SK-N-SH treated with all-trans-retinoic acid at 6 μM for 48 hours (cell line): ENCODE measurements at regions not wholly inside any gene's neighbourhood (a gene's known extent, or its start where the extent isn't known, plus 50 kb on each side); places are given as distances from the start of the nearest gene placed in this dataset.

Experiments used
- ATAC-seq: fragments of 200-7000 bp; cut with Tn5 transposase; 3 replicates; pipeline ENCODE4 v1.9.1; 2020; ENCODE audit warnings: mild to moderate bottlenecking, moderate library complexity
- ARNTL ChIP-seq: fragments of 450-650 bp; formaldehyde crosslinking; IDR thresholded peaks from 2 replicates; pipeline ENCODE4 v1.5.0; 2020; ENCODE audit warnings: low read depth, mild to moderate bottlenecking, moderate library complexity, borderline replicate concordance
- BACH2 ChIP-seq: fragments of 250-450 bp; sonication (Bioruptor Pico); IDR thresholded peaks from 2 replicates; pipeline ENCODE4 v1.9.0; 2021; ENCODE audit warnings: mild to moderate bottlenecking, borderline replicate concordance
- CSDC2 ChIP-seq: fragments of 250-450 bp; sonication (Bioruptor Pico); IDR thresholded peaks from 2 replicates; pipeline ENCODE4 v1.5.0; 2020; ENCODE audit warnings: mild to moderate bottlenecking, moderate library complexity
- ESRRG ChIP-seq: fragments of 250-450 bp; sonication (Bioruptor Pico); IDR thresholded peaks from 2 replicates; pipeline ENCODE4 v1.6.1; 2021; ENCODE audit warnings: mild to moderate bottlenecking
- ISL1 ChIP-seq: fragments of 250-450 bp; sonication (Bioruptor Pico); IDR thresholded peaks from 2 replicates; pipeline ENCODE4 v2.1.2; 2022; ENCODE audit warnings: mild to moderate bottlenecking, moderate library complexity
- OSR1 ChIP-seq: fragments of 250-450 bp; sonication (Bioruptor Pico); IDR thresholded peaks from 2 replicates; pipeline ENCODE4 v1.8.0; 2022; ENCODE audit warnings: moderate library complexity, mild to moderate bottlenecking, inconsistent platforms
- RARB ChIP-seq: fragments of 250-450 bp; sonication (Bioruptor Pico); IDR thresholded peaks from 2 replicates; pipeline ENCODE4 v1.8.0; 2021; ENCODE audit warnings: mild to moderate bottlenecking, moderate library complexity
- TCF4 ChIP-seq: fragments of 250-450 bp; sonication (Bioruptor Pico); IDR thresholded peaks from 2 replicates; pipeline ENCODE4 v1.8.0; 2021; ENCODE audit warnings: mild to moderate bottlenecking, moderate library complexity, borderline replicate concordance
- TOX ChIP-seq: fragments of 250-450 bp; sonication (Bioruptor Pico); IDR thresholded peaks from 2 replicates; pipeline ENCODE4 v1.8.0; 2021; ENCODE audit warnings: mild to moderate bottlenecking, moderate library complexity, borderline replicate concordance
- ZC3H10 ChIP-seq: fragments of 250-450 bp; sonication (Bioruptor Pico); IDR thresholded peaks from 2 replicates; pipeline ENCODE4 v1.5.1; 2021; ENCODE audit warnings: mild to moderate bottlenecking, moderate library complexity
- ZFP3 ChIP-seq: fragments of 250-450 bp; sonication (Bioruptor Pico); IDR thresholded peaks from 2 replicates; pipeline ENCODE4 v1.5.0; 2020; ENCODE audit warnings: mild to moderate bottlenecking, moderate library complexity
- ZFP30 ChIP-seq: fragments of 450-650 bp; formaldehyde crosslinking; IDR thresholded peaks from 2 replicates; pipeline ENCODE4 v1.5.0; 2022; ENCODE audit warnings: mild to moderate bottlenecking, moderate library complexity
- ZNF565 ChIP-seq: fragments of 450-650 bp; formaldehyde crosslinking; conservative IDR thresholded peaks from 2 replicates; pipeline ENCODE4 v1.5.0; 2020; ENCODE audit warnings: low read depth, mild to moderate bottlenecking, moderate library complexity
- ZNF70 ChIP-seq: fragments of 450-650 bp; formaldehyde crosslinking; IDR thresholded peaks from 2 replicates; pipeline ENCODE4 v1.5.0; 2020; ENCODE audit warnings: mild to moderate bottlenecking, moderate library complexity
- ZNF8 ChIP-seq: fragments of 450-650 bp; formaldehyde crosslinking; IDR thresholded peaks from 2 replicates; pipeline ENCODE4 v1.5.0; 2020; ENCODE audit warnings: mild to moderate bottlenecking, moderate library complexity
- TF ChIP-seq, protein P1 (sequence below): fragments of 250-450 bp; sonication (Bioruptor Pico); IDR thresholded peaks from 2 replicates; pipeline ENCODE4 v1.8.0; 2020; ENCODE audit warnings: mild to moderate bottlenecking, moderate library complexity, borderline replicate concordance
- TF ChIP-seq, protein P2 (sequence below): fragments of 250-450 bp; sonication (Bioruptor Pico); IDR thresholded peaks from 2 replicates; pipeline ENCODE4 v1.5.0; 2020; ENCODE audit warnings: mild to moderate bottlenecking, moderate library complexity
- TF ChIP-seq, protein P3 (sequence below): fragments of 250-450 bp; sonication (Bioruptor Pico); IDR thresholded peaks from 2 replicates; pipeline ENCODE4 v1.8.0; 2021; ENCODE audit warnings: low read depth, mild to moderate bottlenecking, moderate library complexity, borderline replicate concordance
- TF ChIP-seq, protein P4 (sequence below): fragments of 250-450 bp; sonication (Bioruptor Pico); IDR thresholded peaks from 2 replicates; pipeline ENCODE4 v1.5.1; 2021; ENCODE audit warnings: mild to moderate bottlenecking, moderate library complexity

DNA sequence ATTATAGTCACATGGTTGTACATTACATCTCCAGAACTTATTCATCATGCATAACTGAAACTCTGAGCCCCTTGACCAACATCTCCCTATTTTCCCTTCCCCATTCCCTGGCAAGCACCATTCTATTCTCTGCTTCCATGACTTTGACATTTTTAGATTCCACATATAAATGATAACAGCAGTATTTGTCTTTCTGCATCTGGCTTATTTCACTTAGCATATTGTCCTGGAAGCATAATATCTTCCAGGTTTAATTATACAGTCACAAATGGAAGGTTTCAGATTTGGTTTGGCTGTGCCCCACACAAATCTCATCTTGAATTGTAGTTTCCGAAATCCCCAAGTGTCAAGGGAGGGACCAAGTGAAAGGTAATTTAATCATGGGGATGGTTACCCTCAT is 626.9 kb upstream of the PKDCC start:
- TF ChIP-seq TCF4 (CRISPR knock-in tag) (0 out of 2 replicates have a peak, but pooled peaks have one; percentile 47), CSDC2 (CRISPR knock-in tag) (no peak), ISL1 (CRISPR knock-in tag) (0 out of 2 replicates have a peak, but pooled peaks have one; percentile 23)
- TF ChIP-seq, protein P1, sequence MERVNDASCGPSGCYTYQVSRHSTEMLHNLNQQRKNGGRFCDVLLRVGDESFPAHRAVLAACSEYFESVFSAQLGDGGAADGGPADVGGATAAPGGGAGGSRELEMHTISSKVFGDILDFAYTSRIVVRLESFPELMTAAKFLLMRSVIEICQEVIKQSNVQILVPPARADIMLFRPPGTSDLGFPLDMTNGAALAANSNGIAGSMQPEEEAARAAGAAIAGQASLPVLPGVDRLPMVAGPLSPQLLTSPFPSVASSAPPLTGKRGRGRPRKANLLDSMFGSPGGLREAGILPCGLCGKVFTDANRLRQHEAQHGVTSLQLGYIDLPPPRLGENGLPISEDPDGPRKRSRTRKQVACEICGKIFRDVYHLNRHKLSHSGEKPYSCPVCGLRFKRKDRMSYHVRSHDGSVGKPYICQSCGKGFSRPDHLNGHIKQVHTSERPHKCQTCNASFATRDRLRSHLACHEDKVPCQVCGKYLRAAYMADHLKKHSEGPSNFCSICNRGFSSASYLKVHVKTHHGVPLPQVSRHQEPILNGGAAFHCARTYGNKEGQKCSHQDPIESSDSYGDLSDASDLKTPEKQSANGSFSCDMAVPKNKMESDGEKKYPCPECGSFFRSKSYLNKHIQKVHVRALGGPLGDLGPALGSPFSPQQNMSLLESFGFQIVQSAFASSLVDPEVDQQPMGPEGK (CRISPR knock-in tag), result no peak
- ATAC-seq, result no peak

DNA sequence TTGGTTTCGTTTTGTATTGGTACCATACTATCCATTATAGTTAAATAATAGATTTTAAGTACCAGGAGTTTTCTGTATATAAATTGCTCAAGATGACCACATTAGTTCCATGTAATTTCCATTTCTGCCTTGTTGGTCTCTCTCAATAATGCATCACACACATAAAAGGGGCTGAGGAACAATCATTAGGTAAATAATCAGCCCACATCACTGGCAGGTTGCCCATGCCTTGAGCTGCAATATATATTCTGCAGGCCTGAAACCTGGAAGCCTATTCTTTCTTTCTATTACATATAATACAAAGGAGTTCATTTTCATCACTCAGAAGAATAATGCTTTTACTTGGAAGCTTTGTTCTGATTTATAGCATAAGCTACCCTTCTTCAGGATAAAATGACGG is 616.1 kb upstream of the PKDCC start:
- ATAC-seq, result no peak
- TF ChIP-seq, protein P2, sequence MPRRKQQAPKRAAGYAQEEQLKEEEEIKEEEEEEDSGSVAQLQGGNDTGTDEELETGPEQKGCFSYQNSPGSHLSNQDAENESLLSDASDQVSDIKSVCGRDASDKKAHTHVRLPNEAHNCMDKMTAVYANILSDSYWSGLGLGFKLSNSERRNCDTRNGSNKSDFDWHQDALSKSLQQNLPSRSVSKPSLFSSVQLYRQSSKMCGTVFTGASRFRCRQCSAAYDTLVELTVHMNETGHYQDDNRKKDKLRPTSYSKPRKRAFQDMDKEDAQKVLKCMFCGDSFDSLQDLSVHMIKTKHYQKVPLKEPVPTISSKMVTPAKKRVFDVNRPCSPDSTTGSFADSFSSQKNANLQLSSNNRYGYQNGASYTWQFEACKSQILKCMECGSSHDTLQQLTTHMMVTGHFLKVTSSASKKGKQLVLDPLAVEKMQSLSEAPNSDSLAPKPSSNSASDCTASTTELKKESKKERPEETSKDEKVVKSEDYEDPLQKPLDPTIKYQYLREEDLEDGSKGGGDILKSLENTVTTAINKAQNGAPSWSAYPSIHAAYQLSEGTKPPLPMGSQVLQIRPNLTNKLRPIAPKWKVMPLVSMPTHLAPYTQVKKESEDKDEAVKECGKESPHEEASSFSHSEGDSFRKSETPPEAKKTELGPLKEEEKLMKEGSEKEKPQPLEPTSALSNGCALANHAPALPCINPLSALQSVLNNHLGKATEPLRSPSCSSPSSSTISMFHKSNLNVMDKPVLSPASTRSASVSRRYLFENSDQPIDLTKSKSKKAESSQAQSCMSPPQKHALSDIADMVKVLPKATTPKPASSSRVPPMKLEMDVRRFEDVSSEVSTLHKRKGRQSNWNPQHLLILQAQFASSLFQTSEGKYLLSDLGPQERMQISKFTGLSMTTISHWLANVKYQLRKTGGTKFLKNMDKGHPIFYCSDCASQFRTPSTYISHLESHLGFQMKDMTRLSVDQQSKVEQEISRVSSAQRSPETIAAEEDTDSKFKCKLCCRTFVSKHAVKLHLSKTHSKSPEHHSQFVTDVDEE, result no peak
- TF ChIP-seq ZNF70 (CRISPR knock-in tag), result no peak
- TF ChIP-seq, protein P3, sequence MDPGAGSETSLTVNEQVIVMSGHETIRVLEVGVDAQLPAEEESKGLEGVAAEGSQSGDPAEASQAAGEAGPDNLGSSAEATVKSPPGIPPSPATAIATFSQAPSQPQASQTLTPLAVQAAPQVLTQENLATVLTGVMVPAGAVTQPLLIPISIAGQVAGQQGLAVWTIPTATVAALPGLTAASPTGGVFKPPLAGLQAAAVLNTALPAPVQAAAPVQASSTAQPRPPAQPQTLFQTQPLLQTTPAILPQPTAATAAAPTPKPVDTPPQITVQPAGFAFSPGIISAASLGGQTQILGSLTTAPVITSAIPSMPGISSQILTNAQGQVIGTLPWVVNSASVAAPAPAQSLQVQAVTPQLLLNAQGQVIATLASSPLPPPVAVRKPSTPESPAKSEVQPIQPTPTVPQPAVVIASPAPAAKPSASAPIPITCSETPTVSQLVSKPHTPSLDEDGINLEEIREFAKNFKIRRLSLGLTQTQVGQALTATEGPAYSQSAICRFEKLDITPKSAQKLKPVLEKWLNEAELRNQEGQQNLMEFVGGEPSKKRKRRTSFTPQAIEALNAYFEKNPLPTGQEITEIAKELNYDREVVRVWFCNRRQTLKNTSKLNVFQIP (CRISPR knock-in tag), result no peak
- TF ChIP-seq ESRRG (CRISPR knock-in tag), result no peak
- no peak for TF ChIP-seq ZFP3 (CRISPR knock-in tag)
- TF ChIP-seq TCF4 (CRISPR knock-in tag), result no peak
- TF ChIP-seq BACH2 (CRISPR knock-in tag), result no peak
- TF ChIP-seq ARNTL (CRISPR knock-in tag), result no peak
- TF ChIP-seq, all 23 proteins: peak for 0

DNA sequence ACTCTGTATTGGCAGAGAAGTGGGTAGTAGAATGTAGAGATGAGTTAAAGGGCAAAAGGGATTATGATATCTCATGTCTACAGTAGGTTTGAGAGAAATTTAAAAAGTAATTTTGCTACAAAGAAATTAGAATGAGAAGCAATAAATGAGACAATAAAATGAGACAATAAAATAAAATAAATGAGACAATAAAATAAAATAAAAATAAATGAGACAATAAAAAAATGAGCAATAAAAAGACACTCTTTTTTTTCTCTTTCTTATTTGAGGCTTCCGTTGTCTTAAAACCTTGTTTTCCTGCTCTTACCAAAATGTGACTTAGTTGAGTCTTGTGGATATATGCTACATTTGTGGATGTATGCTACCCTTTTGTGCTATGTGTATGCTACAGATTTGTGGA is 615.4 kb upstream of the PKDCC start:
- no peak for ATAC-seq
- TF ChIP-seq ZNF70 (CRISPR knock-in tag), result no peak
- no peak for TF ChIP-seq CSDC2 (CRISPR knock-in tag)
- TF ChIP-seq, protein P1 (CRISPR knock-in tag), result no peak
- no peak for TF ChIP-seq OSR1
- TF ChIP-seq ZC3H10 (CRISPR knock-in tag), result no peak
- TF ChIP-seq, protein P3 (CRISPR knock-in tag), result no peak
- TF ChIP-seq ZFP30 (CRISPR knock-in tag), result no peak
- TF ChIP-seq TOX (CRISPR knock-in tag), result no peak
- TF ChIP-seq, protein P2, result no peak
- TF ChIP-seq ISL1 (CRISPR knock-in tag), result no peak
- TF ChIP-seq, protein P4, sequence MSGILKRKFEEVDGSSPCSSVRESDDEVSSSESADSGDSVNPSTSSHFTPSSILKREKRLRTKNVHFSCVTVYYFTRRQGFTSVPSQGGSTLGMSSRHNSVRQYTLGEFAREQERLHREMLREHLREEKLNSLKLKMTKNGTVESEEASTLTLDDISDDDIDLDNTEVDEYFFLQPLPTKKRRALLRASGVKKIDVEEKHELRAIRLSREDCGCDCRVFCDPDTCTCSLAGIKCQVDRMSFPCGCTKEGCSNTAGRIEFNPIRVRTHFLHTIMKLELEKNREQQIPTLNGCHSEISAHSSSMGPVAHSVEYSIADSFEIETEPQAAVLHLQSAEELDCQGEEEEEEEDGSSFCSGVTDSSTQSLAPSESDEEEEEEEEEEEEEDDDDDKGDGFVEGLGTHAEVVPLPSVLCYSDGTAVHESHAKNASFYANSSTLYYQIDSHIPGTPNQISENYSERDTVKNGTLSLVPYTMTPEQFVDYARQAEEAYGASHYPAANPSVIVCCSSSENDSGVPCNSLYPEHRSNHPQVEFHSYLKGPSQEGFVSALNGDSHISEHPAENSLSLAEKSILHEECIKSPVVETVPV, result no peak
- TF ChIP-seq ZNF8 (CRISPR knock-in tag), result no peak
- TF ChIP-seq ZNF565 (CRISPR knock-in tag), result no peak
- TF ChIP-seq RARB (CRISPR knock-in tag), result no peak
